ENCODE measurements at regions not wholly inside any gene's neighbourhood (a gene's known extent, or its start where the extent isn't known, plus 50 kb on each side); places are given as distances from the start of the nearest gene placed in this dataset.

DNA sequence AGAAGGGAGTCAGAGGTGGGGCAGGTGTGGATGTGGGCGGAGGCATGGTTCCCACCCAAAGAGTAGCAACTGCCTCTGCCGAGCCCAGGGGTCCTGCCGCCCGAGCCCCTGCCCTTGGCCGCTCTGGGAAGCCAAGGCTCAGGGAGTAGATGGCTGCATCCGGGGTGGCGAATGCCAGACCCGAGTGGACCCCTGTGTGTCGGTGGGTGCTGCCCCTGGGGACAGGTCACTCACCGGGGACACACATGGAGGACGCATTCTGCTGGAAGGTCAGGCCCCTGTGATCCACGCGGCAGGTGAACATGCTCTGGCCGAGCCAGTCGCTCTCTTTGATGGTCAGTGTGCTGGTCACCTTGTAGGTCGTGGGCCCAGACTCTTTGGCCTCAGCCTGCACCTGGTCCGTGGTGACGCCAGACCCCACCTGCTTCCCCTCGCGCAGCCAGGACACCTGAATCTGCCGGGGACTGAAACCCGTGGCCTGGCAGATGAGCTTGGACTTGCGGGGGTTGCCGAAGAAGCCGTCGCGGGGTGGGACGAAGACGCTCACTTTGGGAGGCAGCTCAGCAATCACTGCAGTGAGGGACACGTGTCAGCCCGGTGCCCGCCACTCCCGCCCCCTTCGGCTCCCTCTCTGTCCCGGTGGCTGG is 329.0 kb downstream of the TMEM121 start:
- Mint-ChIP-seq H3K9me3 (ENCODE audit: insufficient read depth) (no peaks in the 10 kb centered on the region), H3K27me3 (no peaks in the 10 kb centered on the region), H3K4me1 (peaks cover 43% of the 10 kb centered on the region), H3K4me3 (peak overlapping the region; percentile 98), H3K27ac (peak overlapping the region; percentile 98)
- peaks cover 60% of the 10 kb centered on the region for H3K79me2 ChIP-seq (ENCODE audit: control insufficient read depth, insufficient read depth, low read length)
- H3K9me3 ChIP-seq (ENCODE audit: control extremely low read depth in 1 of 3, control insufficient read depth in 2 of 3, insufficient read depth in 1 of 3, low read length in 2 of 3) = peaks cover 0 to 23% (median 0%) of the 10 kb centered on the region in 3 donors
- H4K20me1 ChIP-seq (ENCODE audit: control insufficient read depth, insufficient read depth, low read length, poor library complexity, severe bottlenecking) = peaks cover 95% of the 10 kb centered on the region
- TF ChIP-seq EZH2 (IDR thresholded peaks at IDR 0.05; ENCODE audit: borderline replicate concordance, insufficient read depth, low read depth, low read length, poor library complexity, severe bottlenecking) = no peak
- TF ChIP-seq, protein P1, sequence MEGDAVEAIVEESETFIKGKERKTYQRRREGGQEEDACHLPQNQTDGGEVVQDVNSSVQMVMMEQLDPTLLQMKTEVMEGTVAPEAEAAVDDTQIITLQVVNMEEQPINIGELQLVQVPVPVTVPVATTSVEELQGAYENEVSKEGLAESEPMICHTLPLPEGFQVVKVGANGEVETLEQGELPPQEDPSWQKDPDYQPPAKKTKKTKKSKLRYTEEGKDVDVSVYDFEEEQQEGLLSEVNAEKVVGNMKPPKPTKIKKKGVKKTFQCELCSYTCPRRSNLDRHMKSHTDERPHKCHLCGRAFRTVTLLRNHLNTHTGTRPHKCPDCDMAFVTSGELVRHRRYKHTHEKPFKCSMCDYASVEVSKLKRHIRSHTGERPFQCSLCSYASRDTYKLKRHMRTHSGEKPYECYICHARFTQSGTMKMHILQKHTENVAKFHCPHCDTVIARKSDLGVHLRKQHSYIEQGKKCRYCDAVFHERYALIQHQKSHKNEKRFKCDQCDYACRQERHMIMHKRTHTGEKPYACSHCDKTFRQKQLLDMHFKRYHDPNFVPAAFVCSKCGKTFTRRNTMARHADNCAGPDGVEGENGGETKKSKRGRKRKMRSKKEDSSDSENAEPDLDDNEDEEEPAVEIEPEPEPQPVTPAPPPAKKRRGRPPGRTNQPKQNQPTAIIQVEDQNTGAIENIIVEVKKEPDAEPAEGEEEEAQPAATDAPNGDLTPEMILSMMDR (IDR thresholded peaks at IDR 0.05) = no peak
- H3K9ac ChIP-seq (ENCODE audit: low read length) = peak overlapping the region; percentile 98
- 50% methylated on average over 31 of the region's 35 CpGs for WGBS (ENCODE audit: insufficient coverage)
- no peak overlapping the region for H2AFZ ChIP-seq (ENCODE audit: insufficient read depth, low read depth, low read length, poor library complexity, severe bottlenecking)
- intact Hi-C loops (cut with micrococcal nuclease) = loop anchor here (10.0 kb wide), 1 partner anchor 171 kb away; no protein-coding TSS in a partner anchor
- DNase-seq = no peak
- ATAC-seq (ENCODE audit: low read depth) = no peak
- H3K4me1 ChIP-seq (ENCODE audit: control insufficient read depth in 2 of 2, insufficient read depth in 2 of 2, low read length in 2 of 2) = peaks cover 8 to 51% of the 10 kb centered on the region in 2 donors
- peak overlapping the region; percentile 86 to 94 for H3K27ac ChIP-seq (ENCODE audit: low read length in 2 of 2)
- no peaks in the 10 kb centered on the region for H3K27me3 ChIP-seq (replicated peaks in 1 of 4; ENCODE audit: control extremely low read depth in 1 of 4, control insufficient read depth in 3 of 4, insufficient read depth in 4 of 4, low read length in 3 of 4)
- H3K4me3 ChIP-seq (ENCODE audit: control extremely low read depth in 1 of 5, extremely low read depth in 1 of 5, insufficient read depth in 1 of 5, low read depth in 2 of 5, low read length in 4 of 5) = peak overlapping the region in 4 of 5 experiments; percentile 99 to 100 (median 100)
- peak overlapping the region; percentile 72 for H3K4me2 ChIP-seq (replicated peaks; ENCODE audit: low read depth, low read length, poor library complexity, severe bottlenecking)
- H3K36me3 ChIP-seq (replicated peaks in 1 of 2; ENCODE audit: control extremely low read depth in 1 of 2, control insufficient read depth in 1 of 2, extremely low read depth in 1 of 2, insufficient read depth in 2 of 2, low read length in 1 of 2) = peaks cover 3 to 97% of the 10 kb centered on the region in 2 experiments
- ChIA-PET CTCF (no interaction called here), POLR2A (interaction anchor here (1.0 to 5.1 kb wide), 3 partner anchors 37 to 176 kb away, joined by 4 to 42 read pairs (median 8); no protein-coding TSS in a partner anchor)
